ENCODE measurements at regions not wholly inside any gene's neighbourhood (a gene's known extent, or its start where the extent isn't known, plus 50 kb on each side); places are given as distances from the start of the nearest gene placed in this dataset.

DNA sequence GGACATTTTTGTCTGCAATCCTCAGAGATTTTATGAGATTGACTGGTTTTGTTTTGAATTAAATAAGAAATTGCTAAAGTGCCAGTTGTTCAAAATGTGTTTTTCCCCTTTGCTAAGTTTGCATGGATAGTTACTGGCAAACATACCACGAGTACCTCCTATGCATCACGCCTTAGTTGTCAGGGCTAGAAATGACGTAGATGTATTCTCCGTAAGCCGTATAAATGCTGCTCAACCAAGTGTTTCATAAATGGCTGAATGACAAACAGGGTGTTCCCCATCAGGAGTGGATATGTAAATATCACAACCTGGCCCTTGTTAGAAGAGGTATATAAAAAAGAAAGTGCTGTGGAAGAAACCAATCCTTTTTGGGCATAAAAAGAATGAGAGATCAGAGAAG, 341.1 kb upstream of the ZFP64 start:
- TF ChIP-seq, protein P1, sequence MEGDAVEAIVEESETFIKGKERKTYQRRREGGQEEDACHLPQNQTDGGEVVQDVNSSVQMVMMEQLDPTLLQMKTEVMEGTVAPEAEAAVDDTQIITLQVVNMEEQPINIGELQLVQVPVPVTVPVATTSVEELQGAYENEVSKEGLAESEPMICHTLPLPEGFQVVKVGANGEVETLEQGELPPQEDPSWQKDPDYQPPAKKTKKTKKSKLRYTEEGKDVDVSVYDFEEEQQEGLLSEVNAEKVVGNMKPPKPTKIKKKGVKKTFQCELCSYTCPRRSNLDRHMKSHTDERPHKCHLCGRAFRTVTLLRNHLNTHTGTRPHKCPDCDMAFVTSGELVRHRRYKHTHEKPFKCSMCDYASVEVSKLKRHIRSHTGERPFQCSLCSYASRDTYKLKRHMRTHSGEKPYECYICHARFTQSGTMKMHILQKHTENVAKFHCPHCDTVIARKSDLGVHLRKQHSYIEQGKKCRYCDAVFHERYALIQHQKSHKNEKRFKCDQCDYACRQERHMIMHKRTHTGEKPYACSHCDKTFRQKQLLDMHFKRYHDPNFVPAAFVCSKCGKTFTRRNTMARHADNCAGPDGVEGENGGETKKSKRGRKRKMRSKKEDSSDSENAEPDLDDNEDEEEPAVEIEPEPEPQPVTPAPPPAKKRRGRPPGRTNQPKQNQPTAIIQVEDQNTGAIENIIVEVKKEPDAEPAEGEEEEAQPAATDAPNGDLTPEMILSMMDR (IDR thresholded peaks at IDR 0.05) = no peak
- TF ChIP-seq POLR2A (IDR thresholded peaks at IDR 0.05) = no peak
- no peak for TF ChIP-seq EP300 (IDR thresholded peaks at IDR 0.05)

Data from gastroesophageal sphincter (tissue), 3 donors.